DMS 273 (cell line): ENCODE measurements at regions not wholly inside any gene's neighbourhood (a gene's known extent, or its start where the extent isn't known, plus 50 kb on each side); places are given as distances from the start of the nearest gene placed in this dataset.
A peak's percentile ranks its signal among the peaks of the same experiment; 100 is the strongest.

Experiments
- DNase-seq: peaks from one replicate; lab custom pipeline; 2025; ENCODE audit not compliant: unreplicated experiment; lab: John Stamatoyannopoulos, UW

GRCh38 chr1:163406772-163407171 lies 85.0 kb downstream of the NUF2 start:
- DNase-seq, result peak; percentile 14

- DNase-seq, result no peak
These were observed 86.5 kb downstream of the NUF2 start for GRCh38 chr1:163408262-163408661.

GRCh38 chr1:163410073-163410999 lies 88.6 kb downstream of the NUF2 start:
- DNase-seq, result peak; percentile 83

GRCh38 chr1:163412221-163412620 lies 90.5 kb downstream of the NUF2 start:
- no peak for DNase-seq

- DNase-seq, result no peak
These were observed 93.0 kb downstream of the NUF2 start for GRCh38 chr1:163414778-163415177.

- no peak for DNase-seq
These were observed 99.9 kb downstream of the NUF2 start for GRCh38 chr1:163421701-163422100.

GRCh38 chr1:163422738-163423404 lies 101.1 kb downstream of the NUF2 start:
- no peak for DNase-seq

- DNase-seq, result no peak
These were observed 104.9 kb downstream of the NUF2 start for GRCh38 chr1:163426505-163427251.

- no peak for DNase-seq
These were observed 105.5 kb downstream of the NUF2 start for GRCh38 chr1:163427279-163427678.

GRCh38 chr1:163436140-163436812 lies 114.5 kb downstream of the NUF2 start:
- DNase-seq, result peak; percentile 60

- no peak for DNase-seq
These were observed 117.7 kb downstream of the NUF2 start for GRCh38 chr1:163439471-163439870.

GRCh38 chr1:163440090-163440489 lies 118.3 kb downstream of the NUF2 start:
- no peak for DNase-seq

- DNase-seq, result no peak
These were observed 120.6 kb downstream of the NUF2 start for GRCh38 chr1:163442231-163442879.

GRCh38 chr1:163442895-163443294 lies 121.1 kb downstream of the NUF2 start:
- no peak for DNase-seq

GRCh38 chr1:163443863-163444262 lies 122.1 kb downstream of the NUF2 start:
- no peak for DNase-seq

GRCh38 chr1:163444665-163445064 lies 122.9 kb downstream of the NUF2 start:
- no peak for DNase-seq

- no peak for DNase-seq
These were observed 129.2 kb downstream of the NUF2 start for GRCh38 chr1:163450986-163451385.

GRCh38 chr1:163459539-163459938 lies 137.8 kb downstream of the NUF2 start:
- no peak for DNase-seq

GRCh38 chr1:163467289-163467688 lies 145.5 kb downstream of the NUF2 start:
- DNase-seq, result no peak
